ENCODE measurements at regions not wholly inside any gene's neighbourhood (a gene's known extent, or its start where the extent isn't known, plus 50 kb on each side); places are given as distances from the start of the nearest gene placed in this dataset.
"Not testable (repeated sequence)": the region's sequence is repeated elsewhere in the genome, so short reads cannot be mapped to it uniquely, and the experiment has no call there.

DNA sequence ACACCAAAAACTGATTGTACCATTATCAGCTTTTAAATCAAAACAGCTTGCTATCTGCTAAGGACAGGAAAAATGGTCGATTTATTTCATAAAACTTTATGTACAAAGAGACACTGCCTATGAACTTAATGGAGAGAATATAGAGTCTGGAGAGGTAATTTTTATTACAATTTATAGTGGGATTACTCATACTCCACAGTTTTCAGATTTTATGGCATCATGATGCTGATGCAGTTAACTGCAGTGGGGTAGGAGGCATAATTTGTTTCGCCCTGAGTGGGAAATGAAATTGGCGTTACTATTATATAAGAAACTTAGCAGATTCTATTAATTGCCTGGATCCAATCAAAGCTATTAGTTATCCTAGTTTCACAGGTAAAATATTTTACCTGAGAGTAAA lies 301.4 kb downstream of the KLF12 start:
- DNase-seq: no peak

GRCh38 chr13:73832128-73832588 lies 302.0 kb downstream of the KLF12 start:
- no peak for DNase-seq

- DNase-seq: no peak
Measured at GRCh38 chr13:73829416-73829815, 304.8 kb downstream of the KLF12 start.

DNA sequence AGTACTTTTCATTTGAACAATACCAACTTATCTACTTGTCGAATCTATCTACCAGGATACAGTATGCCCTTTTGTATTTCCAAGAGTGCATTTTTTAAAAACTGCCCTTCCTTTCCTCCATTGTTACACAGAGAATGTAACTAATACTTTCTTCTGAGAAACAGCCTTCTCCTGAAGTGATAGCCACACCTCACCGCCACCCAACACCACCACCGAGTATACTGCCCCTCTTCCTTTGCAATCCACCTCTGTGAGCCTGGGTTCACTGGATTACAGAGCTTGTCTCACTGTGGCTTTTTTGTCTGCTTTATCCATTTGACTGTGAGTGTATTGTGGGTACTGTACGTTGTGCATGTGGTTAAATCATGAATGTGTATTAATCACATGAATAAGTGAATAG lies 305.4 kb downstream of the KLF12 start:
- no peak for DNase-seq

DNA sequence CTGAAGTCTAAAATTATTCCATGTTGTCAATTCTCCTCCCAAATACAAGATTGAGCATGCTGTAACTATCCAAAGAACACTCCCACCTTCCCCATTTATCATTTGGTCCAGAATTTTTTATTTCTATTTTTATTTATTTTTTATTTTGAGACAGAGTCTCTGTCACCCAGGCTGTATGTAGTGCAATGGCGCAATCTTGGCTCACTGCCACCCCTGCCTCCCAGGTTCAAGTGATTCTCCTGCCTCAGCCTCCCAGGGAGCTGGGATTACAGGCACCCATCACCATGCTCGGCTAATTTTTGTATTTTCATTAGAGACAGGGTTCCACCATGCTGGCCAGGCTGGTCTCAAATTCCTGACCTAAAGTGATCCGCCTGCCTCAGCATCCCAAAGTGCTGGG lies 306.8 kb downstream of the KLF12 start:
- DNase-seq: no peak

DNA sequence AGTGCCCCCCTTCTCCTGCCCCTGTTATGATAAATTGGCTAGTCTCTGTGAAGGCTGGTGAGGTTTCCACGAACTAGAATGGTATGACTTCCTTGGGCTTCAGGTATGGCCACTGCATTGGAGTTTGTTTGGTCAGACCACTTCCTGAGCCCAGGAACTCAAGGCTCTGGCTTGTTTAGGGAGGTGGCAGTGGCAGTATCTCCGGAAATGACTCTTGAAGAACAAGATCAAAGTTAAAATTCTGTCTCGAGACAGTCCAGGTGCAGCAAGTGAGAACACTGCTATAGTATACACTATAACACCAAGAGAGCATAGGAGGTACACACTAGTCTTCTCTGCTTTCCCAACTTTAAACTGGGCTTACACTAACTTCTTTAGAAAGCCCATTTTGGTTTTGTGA lies 309.1 kb downstream of the KLF12 start:
- no peak for DNase-seq

- DNase-seq: no peak
Measured at GRCh38 chr13:73822668-73823592, 311.3 kb downstream of the KLF12 start.

DNA sequence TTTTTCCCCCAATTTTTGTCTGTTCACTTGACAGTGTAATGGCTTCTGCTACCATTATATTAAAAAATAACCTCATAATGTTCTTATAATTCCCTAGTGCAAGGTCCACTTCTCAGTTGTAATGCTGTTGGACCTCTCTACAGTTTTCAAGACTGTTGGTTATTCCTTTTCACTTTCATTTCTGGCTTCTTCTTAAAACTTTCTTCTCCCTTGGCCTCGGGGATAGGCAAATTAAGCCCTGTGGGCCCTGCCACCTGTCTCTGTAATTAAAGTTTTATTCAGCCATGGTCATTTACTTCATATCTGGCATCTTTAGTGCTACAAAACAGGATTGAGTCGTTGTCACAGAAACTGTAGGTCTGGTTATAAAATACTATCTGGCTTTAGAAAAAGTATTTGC lies 313.5 kb downstream of the KLF12 start:
- DNase-seq: no peak

DNA sequence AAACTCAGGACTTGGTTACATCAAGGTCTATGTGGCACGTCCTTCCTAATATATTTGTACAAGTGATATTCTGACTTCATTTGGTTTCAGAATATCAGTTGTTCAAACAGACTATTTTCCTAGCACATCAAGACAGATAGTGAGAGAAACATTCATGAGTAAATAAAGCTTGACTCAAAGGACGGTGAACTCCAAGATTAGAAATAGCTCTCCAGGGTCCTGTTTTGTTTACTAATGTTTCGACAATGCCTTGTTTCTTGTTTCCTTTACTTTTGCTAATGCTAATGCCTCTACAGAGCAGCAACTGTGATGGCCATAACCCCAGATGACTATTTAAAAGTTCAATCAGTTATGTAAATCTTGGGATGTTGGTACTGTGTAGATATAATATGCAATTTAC lies 313.9 kb downstream of the KLF12 start:
- DNase-seq: no peak

DNA sequence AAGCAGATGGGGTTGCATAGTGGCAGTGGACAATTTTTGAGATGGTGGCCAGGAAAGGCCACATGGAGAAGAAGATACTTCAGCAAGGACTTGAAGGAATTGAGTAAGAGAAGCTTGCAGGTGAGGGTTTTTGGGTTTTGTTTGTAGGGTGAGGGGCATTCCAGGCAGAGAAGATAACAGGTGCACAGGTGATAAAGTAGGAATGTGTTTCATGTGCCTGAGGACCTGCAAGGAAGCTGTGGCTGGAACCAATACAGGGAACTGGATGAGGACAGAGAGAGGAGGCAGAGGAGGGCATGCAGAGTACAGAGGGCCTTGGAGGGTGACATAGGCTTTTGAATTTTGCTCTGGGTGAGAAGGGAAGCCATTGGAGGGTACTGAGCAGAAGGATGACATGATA lies 314.5 kb downstream of the KLF12 start:
- no peak for DNase-seq

DNA sequence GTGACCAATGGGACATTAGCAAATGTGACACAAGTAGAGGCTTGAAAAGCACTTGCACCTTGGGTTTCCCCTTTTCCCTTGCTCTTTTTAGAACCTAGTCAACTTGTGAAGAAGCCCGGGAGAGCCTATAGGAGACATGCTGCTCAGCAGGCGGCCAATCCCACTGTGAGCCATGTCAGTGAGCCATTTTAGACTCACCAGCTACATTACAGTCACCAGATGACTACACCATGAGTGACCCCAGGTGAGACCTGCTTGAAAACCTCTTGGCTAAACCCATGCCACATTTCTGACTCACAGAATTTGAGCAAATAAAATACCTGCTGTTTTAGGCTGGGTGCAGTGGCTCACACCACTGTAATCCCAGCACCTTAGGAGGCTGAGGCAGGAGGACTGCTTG lies 317.5 kb downstream of the KLF12 start:
- no peak for DNase-seq

DNA sequence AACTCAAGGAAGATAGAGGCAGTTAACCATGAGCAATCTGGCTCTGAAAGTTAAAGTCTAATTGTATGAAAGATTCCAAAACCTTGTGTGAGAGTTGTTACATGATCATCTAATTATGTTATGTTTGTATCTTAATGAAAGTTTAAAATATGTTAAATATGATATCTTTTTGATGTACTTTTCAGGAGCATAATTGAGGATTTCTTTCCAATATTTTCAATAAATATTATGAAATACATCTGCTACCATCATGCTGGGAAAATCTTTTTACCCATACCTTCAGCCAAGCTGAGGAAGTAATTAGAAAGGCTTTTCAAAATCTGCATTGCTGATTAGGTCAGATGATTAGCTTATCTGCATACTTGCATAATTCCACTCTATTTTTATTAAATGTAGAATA lies 318.4 kb downstream of the KLF12 start:
- no peak for DNase-seq

GRCh38 chr13:73810647-73811046 lies 323.6 kb downstream of the KLF12 start:
- no peak for DNase-seq

DNA sequence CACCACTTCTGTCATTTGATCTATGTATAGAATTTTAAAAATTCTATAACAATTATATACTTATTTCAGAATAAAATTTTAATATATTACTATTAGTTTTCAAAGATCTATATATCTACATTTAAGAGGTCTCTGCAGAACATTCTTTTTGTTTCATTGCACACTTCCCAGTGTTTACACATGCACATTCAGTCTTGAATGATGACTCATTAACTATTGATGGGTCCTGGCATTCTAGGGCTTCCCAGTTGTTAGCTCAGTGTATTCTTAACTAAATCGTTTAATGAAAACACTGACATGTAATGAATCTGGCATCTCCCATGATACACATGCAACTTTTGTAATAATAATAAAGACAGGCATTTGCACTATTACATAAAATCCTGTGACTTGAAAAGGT lies 324.6 kb downstream of the KLF12 start:
- no peak for DNase-seq

DNA sequence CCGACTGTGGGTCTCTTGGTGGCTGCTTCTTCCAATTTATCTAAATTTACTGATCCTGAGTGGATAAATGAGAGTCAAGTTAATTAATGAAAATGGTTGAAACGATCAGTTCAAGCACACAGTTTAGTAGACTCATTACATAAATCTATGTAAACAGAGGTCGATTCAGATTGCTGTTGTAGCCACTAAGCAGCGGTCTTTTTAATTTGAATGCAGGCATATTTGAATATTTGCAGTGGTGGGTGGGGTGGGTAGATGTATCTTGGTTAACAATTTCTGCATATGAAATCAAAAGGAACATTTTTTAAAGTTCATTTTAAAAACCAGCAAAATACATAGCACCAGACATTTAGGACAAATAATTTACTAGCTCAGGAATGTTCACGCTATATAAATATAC lies 325.9 kb downstream of the KLF12 start:
- DNase-seq: no peak

GRCh38 chr13:73805326-73805958 lies 328.8 kb downstream of the KLF12 start:
- not testable (repeated sequence) for DNase-seq

- no peak for DNase-seq
Measured at GRCh38 chr13:73803997-73804396, 330.2 kb downstream of the KLF12 start.

DNA sequence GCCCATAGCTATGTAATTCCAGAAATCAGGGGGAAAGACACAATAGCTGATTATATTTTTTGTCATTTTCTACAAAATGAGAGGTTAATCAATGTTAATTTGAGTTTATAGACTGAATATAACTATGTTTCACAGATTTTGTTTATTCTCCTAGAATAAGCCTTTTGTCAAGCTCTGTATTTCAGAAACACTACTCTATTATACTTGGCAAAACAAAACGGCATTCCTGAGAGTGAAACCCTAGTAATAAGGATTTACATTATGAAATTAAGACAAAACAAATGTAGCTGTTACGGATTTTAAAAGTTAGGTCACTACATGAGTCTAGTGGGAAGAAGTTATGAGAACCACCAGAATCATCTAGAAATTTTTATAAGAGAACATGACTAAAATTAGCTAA lies 334.2 kb downstream of the KLF12 start:
- no peak for DNase-seq

GRCh38 chr13:73794755-73795154 lies 339.4 kb downstream of the KLF12 start:
- DNase-seq: no peak

GRCh38 chr13:73793361-73793760 lies 340.8 kb downstream of the KLF12 start:
- DNase-seq: no peak

DNA sequence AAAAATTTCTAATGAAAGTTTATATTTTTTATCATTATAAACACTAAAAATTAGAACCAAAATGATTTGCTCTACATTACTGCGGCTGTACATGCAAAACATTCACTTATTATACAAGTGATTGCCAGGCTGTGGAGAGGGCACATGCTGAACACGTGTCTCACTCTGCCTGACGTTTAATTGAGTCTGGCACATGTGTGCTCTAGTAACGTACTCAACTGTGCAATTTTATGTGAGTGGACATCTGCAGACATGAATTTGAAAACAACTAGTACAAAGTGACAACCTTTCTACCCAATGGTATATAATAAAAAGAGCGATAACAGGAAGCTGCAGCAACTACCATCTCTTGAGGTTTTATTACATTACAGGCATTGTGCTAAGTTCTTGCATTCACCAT lies 341.4 kb downstream of the KLF12 start:
- no peak for DNase-seq

DNA sequence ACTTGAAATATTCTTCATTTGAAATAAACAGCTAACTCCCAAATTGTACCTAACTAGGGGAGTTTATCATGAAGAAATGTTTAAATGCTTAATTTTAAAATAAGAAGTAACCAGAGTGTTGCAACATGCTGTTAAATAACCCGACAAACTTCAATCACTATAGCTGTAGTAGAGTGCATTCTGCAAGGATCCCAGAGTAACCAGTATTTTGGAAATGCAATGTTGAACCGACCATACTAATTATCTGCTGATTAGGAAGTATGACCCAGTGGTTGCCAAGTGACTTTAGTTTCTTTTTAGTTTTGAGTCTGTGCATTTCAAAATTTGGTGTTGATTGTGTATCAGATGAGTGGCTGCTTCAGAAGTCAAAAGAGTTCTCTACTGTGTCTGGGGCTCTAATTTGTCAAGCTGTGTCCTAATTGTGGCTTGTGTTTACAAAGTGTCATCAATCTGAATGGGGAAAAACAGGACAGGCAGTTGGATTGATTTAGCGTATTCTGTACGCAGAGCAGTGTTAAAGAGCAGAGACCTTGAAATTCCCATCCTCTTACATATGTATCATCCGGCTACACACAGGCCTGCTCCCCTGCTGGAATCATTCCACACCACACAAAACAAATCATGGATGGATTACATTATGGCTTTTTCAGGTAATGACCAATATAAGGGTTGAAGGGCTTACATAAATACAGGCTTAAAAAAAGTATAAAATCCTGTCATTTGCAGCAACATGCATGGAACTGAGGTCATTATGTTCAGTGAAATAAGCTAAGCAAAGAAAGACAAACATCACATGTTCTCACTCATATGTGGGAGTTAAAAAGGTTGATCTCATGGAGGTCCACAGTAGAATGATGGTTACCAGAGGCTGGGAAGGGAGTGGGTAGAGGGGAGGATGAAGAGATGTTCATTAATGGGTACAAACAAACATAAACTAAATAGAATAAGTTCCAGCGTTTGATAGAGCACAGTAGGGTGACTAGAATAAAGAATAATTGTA lies 351.5 kb downstream of the KLF12 start:
- DNase-seq: no peak

- DNase-seq: no peak
Measured at GRCh38 chr13:73781384-73781783, 352.8 kb downstream of the KLF12 start.
